GM21526 (cell line): ENCODE measurements at regions not wholly inside any gene's neighbourhood (a gene's known extent, or its start where the extent isn't known, plus 50 kb on each side); places are given as distances from the start of the nearest gene placed in this dataset.

Experiments used
- ATAC-seq: cut with Tn5 transposase; IDR thresholded peaks from one replicate; pipeline ENCODE4 v1.9.1; 2021; ENCODE audit warnings: moderate library complexity; ENCODE audit not compliant: unreplicated experiment, low FRiP score

- ATAC-seq, result no peak
Observed at GRCh38 chr6:157769776-157770426, 53.1 kb upstream of the SNX9 start.

- ATAC-seq, result no peak
Observed at GRCh38 chr6:157770946-157771345, 52.1 kb upstream of the SNX9 start.

GRCh38 chr6:157772820-157773219 lies 50.2 kb upstream of the SNX9 start:
- ATAC-seq, result no peak
